CD4-positive, alpha-beta memory T cell (primary cell): ENCODE measurements at regions not wholly inside any gene's neighbourhood (a gene's known extent, or its start where the extent isn't known, plus 50 kb on each side); places are given as distances from the start of the nearest gene placed in this dataset.
A peak's percentile ranks its signal among the peaks of the same experiment; 100 is the strongest.

Source experiments
- CTCF ChIA-PET: fragments of 350-600 bp; sonication (Branson Sonifier 250); formaldehyde crosslinking; loops from one replicate; lab custom pipeline; 2021; ENCODE audit warnings: inconsistent platforms; ENCODE audit not compliant: partially characterized antibody; lab: Charles Lee
- POLR2A ChIA-PET: fragments of 350-600 bp; sonication (Branson Sonifier 250); formaldehyde crosslinking; loops from one replicate; lab custom pipeline; 2021; ENCODE audit not compliant: partially characterized antibody; lab: Charles Lee
- DNase-seq, 5 donors: peaks; one replicate each; pipeline versions ENCODE4 v3.0.0 to v3.0.0-alpha.2; 2020 to 2022; ENCODE audit warnings: mixed read lengths in 1 of 5
- H3K27ac ChIP-seq: one replicate; pipeline ENCODE4 v1.7.0; 2013; ENCODE audit warnings: low read depth, low read length
- H3K27me3 ChIP-seq: 2 replicates; pipeline ENCODE4 v1.7.0; 2013; ENCODE audit warnings: mild to moderate bottlenecking, low read length, moderate library complexity; ENCODE audit not compliant: insufficient read depth
- H3K36me3 ChIP-seq: 2 replicates; pipeline ENCODE4 v1.7.0; 2013; ENCODE audit warnings: mild to moderate bottlenecking, low read length, moderate library complexity; ENCODE audit not compliant: insufficient read depth
- H3K4me1 ChIP-seq: 2 replicates; pipeline ENCODE4 v1.7.0; 2013; ENCODE audit warnings: mild to moderate bottlenecking, low read length, moderate library complexity; ENCODE audit not compliant: insufficient read depth
- H3K4me3 ChIP-seq, 2 donors: one replicate each; pipeline ENCODE4 v1.7.0; 2013; ENCODE audit warnings: low read length in 2 of 2, mild to moderate bottlenecking in 1 of 2
- H3K9me3 ChIP-seq, 2 donors: one replicate each; pipeline ENCODE4 v1.7.0; 2013; ENCODE audit warnings: low read length in 2 of 2, control low read depth in 1 of 2; ENCODE audit not compliant: control insufficient read depth in 1 of 2
- H3K27ac Mint-ChIP-seq, 7 donors: one replicate each; pipeline ENCODE4 v1.8.0; 2020 to 2021; ENCODE audit warnings: mixed read lengths in 7 of 7, mild to moderate bottlenecking in 6 of 7, inconsistent platforms in 3 of 7, moderate library complexity in 3 of 7
- H3K27me3 Mint-ChIP-seq, 2 donors: one replicate each; pipeline ENCODE4 v1.8.0; 2020 to 2021; ENCODE audit warnings: mixed read lengths in 2 of 2
- H3K36me3 Mint-ChIP-seq, 2 donors: one replicate each; pipeline ENCODE4 v1.8.0; 2020 to 2021; ENCODE audit warnings: mixed read lengths in 2 of 2, inconsistent platforms in 1 of 2, mild to moderate bottlenecking in 1 of 2
- H3K4me1 Mint-ChIP-seq, 4 donors: one replicate each; pipeline ENCODE4 v1.8.0; 2020 to 2021; ENCODE audit warnings: mixed read lengths in 4 of 4, mild to moderate bottlenecking in 1 of 4
- H3K4me3 Mint-ChIP-seq, 8 donors: one replicate each; pipeline ENCODE4 v1.8.0; 2020 to 2021; ENCODE audit warnings: mixed read lengths in 8 of 8, mild to moderate bottlenecking in 7 of 8, moderate library complexity in 6 of 8, inconsistent platforms in 3 of 8
- H3K9me3 Mint-ChIP-seq, 8 donors: one replicate each; pipeline ENCODE4 v1.8.0; 2020 to 2021; ENCODE audit warnings: mixed read lengths in 8 of 8, mild to moderate bottlenecking in 5 of 8, inconsistent platforms in 3 of 8, moderate library complexity in 1 of 8
- intact Hi-C: fragments of 100-400 bp; cut with micrococcal nuclease; formaldehyde crosslinking; loops from one replicate; pipeline ENCODE4 v1.15.1; 2023

DNA sequence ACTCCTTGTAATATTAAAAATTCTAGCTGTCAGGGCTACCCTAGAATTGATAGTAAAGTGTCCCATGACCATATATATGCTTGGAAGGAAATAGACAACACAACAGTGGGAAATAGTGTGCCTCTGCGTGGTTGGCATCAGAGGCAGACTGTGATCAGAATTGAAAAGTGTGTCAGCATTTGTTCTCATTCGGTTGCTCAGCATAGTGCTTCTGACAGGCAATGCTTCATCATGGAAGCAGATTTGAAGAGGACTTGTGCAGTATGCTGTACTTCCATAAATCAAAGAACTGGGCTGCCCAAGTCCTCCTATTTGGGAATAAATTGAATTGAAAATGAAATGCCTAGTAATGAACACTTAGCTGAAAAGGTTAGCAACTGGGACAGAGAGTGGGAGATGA, 435.7 kb downstream of the DIPK2A start:
- Histone ChIP-seq H3K4me3 (no peak overlapping the region), H3K27me3 (no peaks in the 10 kb centered on the region), H3K9me3 (peaks cover 0 to 3% of the 10 kb centered on the region in 2 donors), H3K27ac (no peak overlapping the region), H3K36me3 (no peaks in the 10 kb centered on the region), H3K4me1 (no peaks in the 10 kb centered on the region)
- Mint-ChIP-seq H3K9me3 (peaks cover 2 to 14% (median 7%) of the 10 kb centered on the region in 8 donors), H3K27ac (no peak overlapping the region), H3K4me1 (no peaks in the 10 kb centered on the region), H3K4me3 (no peak overlapping the region), H3K36me3 (no peaks in the 10 kb centered on the region), H3K27me3 (peaks cover 0 to 2% of the 10 kb centered on the region in 2 donors)
- intact Hi-C loops = no loop called here
- ChIA-PET CTCF (no interaction called here), POLR2A (no interaction called here)
- no peak for DNase-seq

- Histone ChIP-seq H3K9me3 (peaks cover 0 to 3% of the 10 kb centered on the region in 2 donors), H3K36me3 (no peaks in the 10 kb centered on the region), H3K4me1 (no peaks in the 10 kb centered on the region), H3K4me3 (no peak overlapping the region), H3K27ac (no peak overlapping the region), H3K27me3 (no peaks in the 10 kb centered on the region)
- intact Hi-C loops = no loop called here
- ChIA-PET CTCF (no interaction called here), POLR2A (no interaction called here)
- Mint-ChIP-seq H3K4me1 (no peaks in the 10 kb centered on the region), H3K27ac (no peak overlapping the region), H3K4me3 (no peak overlapping the region), H3K27me3 (no peaks in the 10 kb centered on the region), H3K36me3 (no peaks in the 10 kb centered on the region), H3K9me3 (peaks cover 0 to 10% (median 4%) of the 10 kb centered on the region in 8 donors)
- DNase-seq = no peak
Measured at GRCh38 chr3:144409319-144409718, 437.7 kb downstream of the DIPK2A start.

- intact Hi-C loops = no loop called here
- ChIA-PET CTCF (no interaction called here), POLR2A (no interaction called here)
- no peak for DNase-seq
- H3K9me3 Mint-ChIP-seq = peaks cover 0 to 10% (median 5%) of the 10 kb centered on the region in 8 donors
- H3K27ac Mint-ChIP-seq = peak overlapping the region in 1 of 7 donors; percentile 53
- H3K4me3 ChIP-seq = no peak overlapping the region
- H3K27ac ChIP-seq = no peak overlapping the region
- H3K4me3 Mint-ChIP-seq = no peak overlapping the region
- no peaks in the 10 kb centered on the region for H3K4me1 ChIP-seq
- H3K36me3 ChIP-seq = no peaks in the 10 kb centered on the region
- no peaks in the 10 kb centered on the region for H3K27me3 ChIP-seq
- no peaks in the 10 kb centered on the region for H3K4me1 Mint-ChIP-seq
- no peaks in the 10 kb centered on the region for H3K27me3 Mint-ChIP-seq
- H3K9me3 ChIP-seq = peaks cover 0 to 3% of the 10 kb centered on the region in 2 donors
- H3K36me3 Mint-ChIP-seq = no peaks in the 10 kb centered on the region
Measured at GRCh38 chr3:144413068-144413467, 441.4 kb downstream of the DIPK2A start.

DNA sequence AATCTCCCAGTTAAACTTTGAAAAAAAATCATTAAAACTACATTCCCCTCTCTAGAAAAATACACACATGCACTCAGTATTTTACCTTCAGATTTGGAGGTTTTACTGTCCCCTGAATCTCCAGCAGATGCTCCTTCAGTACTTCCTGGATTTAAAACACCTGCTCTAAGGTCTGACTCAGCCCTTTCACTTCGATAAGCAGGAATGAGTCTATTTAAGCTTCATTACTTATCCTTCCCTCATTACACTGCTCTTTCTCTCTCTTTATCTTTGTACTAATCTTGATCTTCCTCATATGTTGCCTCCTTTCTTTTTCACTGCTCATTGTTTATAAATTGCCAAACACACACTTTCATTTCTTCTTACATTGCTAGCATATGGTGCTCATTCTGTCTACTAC, 443.9 kb downstream of the DIPK2A start:
- Mint-ChIP-seq H3K4me1 (no peaks in the 10 kb centered on the region), H3K4me3 (no peak overlapping the region), H3K36me3 (no peaks in the 10 kb centered on the region), H3K27me3 (no peaks in the 10 kb centered on the region), H3K27ac (no peak overlapping the region), H3K9me3 (peaks cover 0 to 10% (median 5%) of the 10 kb centered on the region in 8 donors)
- intact Hi-C loops = no loop called here
- Histone ChIP-seq H3K27ac (no peak overlapping the region), H3K9me3 (peaks cover 0 to 3% of the 10 kb centered on the region in 2 donors), H3K4me1 (no peaks in the 10 kb centered on the region), H3K36me3 (no peaks in the 10 kb centered on the region), H3K4me3 (no peak overlapping the region), H3K27me3 (no peaks in the 10 kb centered on the region)
- ChIA-PET CTCF (no interaction called here), POLR2A (no interaction called here)
- no peak for DNase-seq

GRCh38 chr3:144424606-144425005, 453.0 kb downstream of the DIPK2A start:
- Histone ChIP-seq H3K36me3 (no peaks in the 10 kb centered on the region), H3K4me3 (no peak overlapping the region), H3K9me3 (no peaks in the 10 kb centered on the region), H3K27me3 (no peaks in the 10 kb centered on the region), H3K27ac (no peak overlapping the region), H3K4me1 (no peaks in the 10 kb centered on the region)
- POLR2A ChIA-PET = no interaction called here
- H3K27me3 Mint-ChIP-seq = no peaks in the 10 kb centered on the region
- H3K9me3 Mint-ChIP-seq = peaks cover 0 to 4% (median 2%) of the 10 kb centered on the region in 8 donors
- H3K27ac Mint-ChIP-seq = peak overlapping the region in 1 of 7 donors; percentile 41
- H3K4me1 Mint-ChIP-seq = no peaks in the 10 kb centered on the region
- no peaks in the 10 kb centered on the region for H3K36me3 Mint-ChIP-seq
- no peak for DNase-seq
- intact Hi-C loops = no loop called here
- no peak overlapping the region for H3K4me3 Mint-ChIP-seq
- CTCF ChIA-PET = no interaction called here

- H3K27me3 Mint-ChIP-seq = no peaks in the 10 kb centered on the region
- H3K36me3 Mint-ChIP-seq = no peaks in the 10 kb centered on the region
- no peak overlapping the region for H3K27ac Mint-ChIP-seq
- H3K9me3 Mint-ChIP-seq = peaks cover 0 to 4% (median 1%) of the 10 kb centered on the region in 8 donors
- Histone ChIP-seq H3K36me3 (no peaks in the 10 kb centered on the region), H3K9me3 (no peaks in the 10 kb centered on the region), H3K4me3 (no peak overlapping the region), H3K27ac (no peak overlapping the region), H3K27me3 (no peaks in the 10 kb centered on the region), H3K4me1 (no peaks in the 10 kb centered on the region)
- POLR2A ChIA-PET = no interaction called here
- H3K4me1 Mint-ChIP-seq = no peaks in the 10 kb centered on the region
- CTCF ChIA-PET = no interaction called here
- no peak for DNase-seq
- H3K4me3 Mint-ChIP-seq = no peak overlapping the region
- intact Hi-C loops = no loop called here
Measured at GRCh38 chr3:144426366-144426765, 454.7 kb downstream of the DIPK2A start.

GRCh38 chr3:144426967-144427366, 455.3 kb downstream of the DIPK2A start:
- Histone ChIP-seq H3K4me1 (no peaks in the 10 kb centered on the region), H3K9me3 (no peaks in the 10 kb centered on the region), H3K27ac (no peak overlapping the region), H3K27me3 (no peaks in the 10 kb centered on the region), H3K4me3 (no peak overlapping the region), H3K36me3 (no peaks in the 10 kb centered on the region)
- POLR2A ChIA-PET = no interaction called here
- Mint-ChIP-seq H3K36me3 (no peaks in the 10 kb centered on the region), H3K27me3 (no peaks in the 10 kb centered on the region), H3K4me1 (no peaks in the 10 kb centered on the region), H3K9me3 (peaks cover 0 to 4% (median 1%) of the 10 kb centered on the region in 8 donors), H3K27ac (no peak overlapping the region), H3K4me3 (no peak overlapping the region)
- DNase-seq = no peak
- CTCF ChIA-PET = no interaction called here
- intact Hi-C loops = no loop called here

GRCh38 chr3:144429719-144430121, 458.1 kb downstream of the DIPK2A start:
- Mint-ChIP-seq H3K4me1 (no peaks in the 10 kb centered on the region), H3K4me3 (no peak overlapping the region), H3K9me3 (peaks cover 0 to 5% (median 2%) of the 10 kb centered on the region in 8 donors), H3K36me3 (no peaks in the 10 kb centered on the region), H3K27ac (no peak overlapping the region), H3K27me3 (no peaks in the 10 kb centered on the region)
- Histone ChIP-seq H3K4me1 (no peaks in the 10 kb centered on the region), H3K9me3 (no peaks in the 10 kb centered on the region), H3K27me3 (no peaks in the 10 kb centered on the region), H3K4me3 (no peak overlapping the region), H3K36me3 (no peaks in the 10 kb centered on the region), H3K27ac (no peak overlapping the region)
- ChIA-PET POLR2A (no interaction called here), CTCF (no interaction called here)
- intact Hi-C loops = no loop called here
- DNase-seq = no peak
